ENCODE measurements at regions not wholly inside any gene's neighbourhood (a gene's known extent, or its start where the extent isn't known, plus 50 kb on each side); places are given as distances from the start of the nearest gene placed in this dataset.

- H3K27me3 ChIP-seq (ENCODE audit: low read depth, low read length): no peaks in the 10 kb centered on the region
- no peak overlapping the region for H3K4me3 ChIP-seq (ENCODE audit: low read depth in 1 of 2, low read length in 2 of 2)
- H3K4me1 ChIP-seq (ENCODE audit: control insufficient read depth in 1 of 2, insufficient read depth in 2 of 2, low read length in 2 of 2): no peaks in the 10 kb centered on the region
- H3K27ac ChIP-seq (ENCODE audit: low read length): no peak overlapping the region
- no peaks in the 10 kb centered on the region for H3K36me3 ChIP-seq (ENCODE audit: control insufficient read depth in 1 of 2, insufficient read depth in 2 of 2, low read length in 2 of 2)
- no peaks in the 10 kb centered on the region for H3K9me3 ChIP-seq (ENCODE audit: control insufficient read depth in 1 of 2, low read length in 2 of 2)
Measured at GRCh38 chr16:63913290-63913689, 1208.6 kb downstream of the CDH11 start.

- no peaks in the 10 kb centered on the region for H3K36me3 ChIP-seq (ENCODE audit: control insufficient read depth in 1 of 2, insufficient read depth in 2 of 2, low read length in 2 of 2)
- no peaks in the 10 kb centered on the region for H3K9me3 ChIP-seq (ENCODE audit: control insufficient read depth in 1 of 2, low read length in 2 of 2)
- no peaks in the 10 kb centered on the region for H3K4me1 ChIP-seq (ENCODE audit: control insufficient read depth in 1 of 2, insufficient read depth in 2 of 2, low read length in 2 of 2)
- H3K27me3 ChIP-seq (ENCODE audit: low read depth, low read length): no peaks in the 10 kb centered on the region
- no peak overlapping the region for H3K27ac ChIP-seq (ENCODE audit: low read length)
- H3K4me3 ChIP-seq (ENCODE audit: low read depth in 1 of 2, low read length in 2 of 2): no peak overlapping the region
Measured at GRCh38 chr16:63907251-63907650, 1214.6 kb downstream of the CDH11 start.

GRCh38 chr16:63904930-63905329 is 1216.9 kb downstream of the CDH11 start:
- Histone ChIP-seq H3K27me3 (ENCODE audit: low read depth, low read length) (no peaks in the 10 kb centered on the region), H3K4me1 (ENCODE audit: control insufficient read depth in 1 of 2, insufficient read depth in 2 of 2, low read length in 2 of 2) (no peaks in the 10 kb centered on the region)

GRCh38 chr16:63904182-63904581 is 1217.7 kb downstream of the CDH11 start:
- Histone ChIP-seq H3K4me1 (ENCODE audit: control insufficient read depth in 1 of 2, insufficient read depth in 2 of 2, low read length in 2 of 2) (no peaks in the 10 kb centered on the region), H3K36me3 (ENCODE audit: control insufficient read depth in 1 of 2, insufficient read depth in 2 of 2, low read length in 2 of 2) (no peaks in the 10 kb centered on the region), H3K9me3 (ENCODE audit: control insufficient read depth in 1 of 2, low read length in 2 of 2) (no peaks in the 10 kb centered on the region), H3K27me3 (ENCODE audit: low read depth, low read length) (no peaks in the 10 kb centered on the region), H3K27ac (ENCODE audit: low read length) (no peak overlapping the region), H3K4me3 (ENCODE audit: low read depth in 1 of 2, low read length in 2 of 2) (no peak overlapping the region)

More at GRCh38 chr16:63904930-63905329, 1216.9 kb downstream of the CDH11 start:
- Histone ChIP-seq H3K36me3 (ENCODE audit: control insufficient read depth in 1 of 2, insufficient read depth in 2 of 2, low read length in 2 of 2) (no peaks in the 10 kb centered on the region), H3K4me3 (ENCODE audit: low read depth in 1 of 2, low read length in 2 of 2) (no peak overlapping the region), H3K9me3 (ENCODE audit: control insufficient read depth in 1 of 2, low read length in 2 of 2) (no peaks in the 10 kb centered on the region), H3K27ac (ENCODE audit: low read length) (no peak overlapping the region)

GRCh38 chr16:63896383-63897109 is 1225.3 kb downstream of the CDH11 start:
- Histone ChIP-seq H3K4me1 (ENCODE audit: control insufficient read depth in 1 of 2, insufficient read depth in 2 of 2, low read length in 2 of 2) (no peaks in the 10 kb centered on the region), H3K36me3 (ENCODE audit: control insufficient read depth in 1 of 2, insufficient read depth in 2 of 2, low read length in 2 of 2) (no peaks in the 10 kb centered on the region), H3K27me3 (ENCODE audit: low read depth, low read length) (no peaks in the 10 kb centered on the region), H3K9me3 (ENCODE audit: control insufficient read depth in 1 of 2, low read length in 2 of 2) (no peaks in the 10 kb centered on the region), H3K4me3 (ENCODE audit: low read depth in 1 of 2, low read length in 2 of 2) (no peak overlapping the region), H3K27ac (ENCODE audit: low read length) (no peak overlapping the region)

- Histone ChIP-seq H3K36me3 (ENCODE audit: control insufficient read depth in 1 of 2, insufficient read depth in 2 of 2, low read length in 2 of 2) (no peaks in the 10 kb centered on the region), H3K9me3 (ENCODE audit: control insufficient read depth in 1 of 2, low read length in 2 of 2) (no peaks in the 10 kb centered on the region), H3K4me1 (ENCODE audit: control insufficient read depth in 1 of 2, insufficient read depth in 2 of 2, low read length in 2 of 2) (no peaks in the 10 kb centered on the region), H3K27me3 (ENCODE audit: low read depth, low read length) (no peaks in the 10 kb centered on the region), H3K4me3 (ENCODE audit: low read depth in 1 of 2, low read length in 2 of 2) (no peak overlapping the region), H3K27ac (ENCODE audit: low read length) (no peak overlapping the region)
Measured at GRCh38 chr16:63890723-63891122, 1231.1 kb downstream of the CDH11 start.

GRCh38 chr16:63890081-63890480 is 1231.8 kb downstream of the CDH11 start:
- no peaks in the 10 kb centered on the region for H3K9me3 ChIP-seq (ENCODE audit: control insufficient read depth in 1 of 2, low read length in 2 of 2)
- no peak overlapping the region for H3K4me3 ChIP-seq (ENCODE audit: low read depth in 1 of 2, low read length in 2 of 2)
- H3K4me1 ChIP-seq (ENCODE audit: control insufficient read depth in 1 of 2, insufficient read depth in 2 of 2, low read length in 2 of 2): no peaks in the 10 kb centered on the region
- no peaks in the 10 kb centered on the region for H3K36me3 ChIP-seq (ENCODE audit: control insufficient read depth in 1 of 2, insufficient read depth in 2 of 2, low read length in 2 of 2)
- no peaks in the 10 kb centered on the region for H3K27me3 ChIP-seq (ENCODE audit: low read depth, low read length)
- H3K27ac ChIP-seq (ENCODE audit: low read length): no peak overlapping the region

GRCh38 chr16:63883091-63883490 is 1238.8 kb downstream of the CDH11 start:
- H3K27me3 ChIP-seq (ENCODE audit: low read depth, low read length): no peaks in the 10 kb centered on the region
- no peak overlapping the region for H3K4me3 ChIP-seq (ENCODE audit: low read depth in 1 of 2, low read length in 2 of 2)
- no peaks in the 10 kb centered on the region for H3K9me3 ChIP-seq (ENCODE audit: control insufficient read depth in 1 of 2, low read length in 2 of 2)
- no peaks in the 10 kb centered on the region for H3K4me1 ChIP-seq (ENCODE audit: control insufficient read depth in 1 of 2, insufficient read depth in 2 of 2, low read length in 2 of 2)
- no peaks in the 10 kb centered on the region for H3K36me3 ChIP-seq (ENCODE audit: control insufficient read depth in 1 of 2, insufficient read depth in 2 of 2, low read length in 2 of 2)
- H3K27ac ChIP-seq (ENCODE audit: low read length): no peak overlapping the region

GRCh38 chr16:63882576-63882975 is 1239.3 kb downstream of the CDH11 start:
- no peak overlapping the region for H3K4me3 ChIP-seq (ENCODE audit: low read depth in 1 of 2, low read length in 2 of 2)
- no peak overlapping the region for H3K27ac ChIP-seq (ENCODE audit: low read length)
- H3K4me1 ChIP-seq (ENCODE audit: control insufficient read depth in 1 of 2, insufficient read depth in 2 of 2, low read length in 2 of 2): no peaks in the 10 kb centered on the region
- H3K9me3 ChIP-seq (ENCODE audit: control insufficient read depth in 1 of 2, low read length in 2 of 2): no peaks in the 10 kb centered on the region
- no peaks in the 10 kb centered on the region for H3K27me3 ChIP-seq (ENCODE audit: low read depth, low read length)
- no peaks in the 10 kb centered on the region for H3K36me3 ChIP-seq (ENCODE audit: control insufficient read depth in 1 of 2, insufficient read depth in 2 of 2, low read length in 2 of 2)

GRCh38 chr16:63880948-63881347 is 1240.9 kb downstream of the CDH11 start:
- H3K27me3 ChIP-seq (ENCODE audit: low read depth, low read length): no peaks in the 10 kb centered on the region
- H3K4me1 ChIP-seq (ENCODE audit: control insufficient read depth in 1 of 2, insufficient read depth in 2 of 2, low read length in 2 of 2): no peaks in the 10 kb centered on the region
- no peaks in the 10 kb centered on the region for H3K36me3 ChIP-seq (ENCODE audit: control insufficient read depth in 1 of 2, insufficient read depth in 2 of 2, low read length in 2 of 2)
- H3K4me3 ChIP-seq (ENCODE audit: low read depth in 1 of 2, low read length in 2 of 2): no peak overlapping the region
- no peaks in the 10 kb centered on the region for H3K9me3 ChIP-seq (ENCODE audit: control insufficient read depth in 1 of 2, low read length in 2 of 2)
- no peak overlapping the region for H3K27ac ChIP-seq (ENCODE audit: low read length)

GRCh38 chr16:63877401-63877800 is 1244.5 kb downstream of the CDH11 start:
- no peaks in the 10 kb centered on the region for H3K27me3 ChIP-seq (ENCODE audit: low read depth, low read length)
- no peaks in the 10 kb centered on the region for H3K36me3 ChIP-seq (ENCODE audit: control insufficient read depth in 1 of 2, insufficient read depth in 2 of 2, low read length in 2 of 2)
- H3K4me1 ChIP-seq (ENCODE audit: control insufficient read depth in 1 of 2, insufficient read depth in 2 of 2, low read length in 2 of 2): no peaks in the 10 kb centered on the region
- H3K9me3 ChIP-seq (ENCODE audit: control insufficient read depth in 1 of 2, low read length in 2 of 2): no peaks in the 10 kb centered on the region
- H3K27ac ChIP-seq (ENCODE audit: low read length): no peak overlapping the region
- H3K4me3 ChIP-seq (ENCODE audit: low read depth in 1 of 2, low read length in 2 of 2): no peak overlapping the region

GRCh38 chr16:63876103-63876502 is 1245.8 kb downstream of the CDH11 start:
- Histone ChIP-seq H3K9me3 (ENCODE audit: control insufficient read depth in 1 of 2, low read length in 2 of 2) (no peaks in the 10 kb centered on the region), H3K4me3 (ENCODE audit: low read depth in 1 of 2, low read length in 2 of 2) (no peak overlapping the region), H3K4me1 (ENCODE audit: control insufficient read depth in 1 of 2, insufficient read depth in 2 of 2, low read length in 2 of 2) (no peaks in the 10 kb centered on the region), H3K36me3 (ENCODE audit: control insufficient read depth in 1 of 2, insufficient read depth in 2 of 2, low read length in 2 of 2) (no peaks in the 10 kb centered on the region), H3K27me3 (ENCODE audit: low read depth, low read length) (no peaks in the 10 kb centered on the region), H3K27ac (ENCODE audit: low read length) (no peak overlapping the region)

Data from muscle layer of duodenum (tissue), 2 donors.